ENCODE measurements at regions not wholly inside any gene's neighbourhood (a gene's known extent, or its start where the extent isn't known, plus 50 kb on each side); places are given as distances from the start of the nearest gene placed in this dataset.

GRCh38 chr1:194073833-194074232 is 887.4 kb upstream of the B3GALT2 start:
- FAIRE-seq: no peak
- no peaks in the 10 kb centered on the region for H3K4me1 ChIP-seq (ENCODE audit: control insufficient read depth in 2 of 3, insufficient read depth in 2 of 3, low read depth in 1 of 3, low read length in 3 of 3)
- intact Hi-C loops (cut with DNase I): no loop called here
- H3K9me3 ChIP-seq (ENCODE audit: control insufficient read depth in 2 of 3, insufficient read depth in 1 of 3, low read length in 3 of 3): no peaks in the 10 kb centered on the region
- H3K27ac ChIP-seq (ENCODE audit: low read depth in 2 of 2, low read length in 2 of 2): no peak overlapping the region
- no peak for DNase-seq
- no peaks in the 10 kb centered on the region for H3K27me3 ChIP-seq (ENCODE audit: control insufficient read depth, insufficient read depth, low read length)
- H3K36me3 ChIP-seq (ENCODE audit: control insufficient read depth in 2 of 3, insufficient read depth in 3 of 3, low read length in 3 of 3): no peaks in the 10 kb centered on the region
- TF ChIP-seq, protein P1, sequence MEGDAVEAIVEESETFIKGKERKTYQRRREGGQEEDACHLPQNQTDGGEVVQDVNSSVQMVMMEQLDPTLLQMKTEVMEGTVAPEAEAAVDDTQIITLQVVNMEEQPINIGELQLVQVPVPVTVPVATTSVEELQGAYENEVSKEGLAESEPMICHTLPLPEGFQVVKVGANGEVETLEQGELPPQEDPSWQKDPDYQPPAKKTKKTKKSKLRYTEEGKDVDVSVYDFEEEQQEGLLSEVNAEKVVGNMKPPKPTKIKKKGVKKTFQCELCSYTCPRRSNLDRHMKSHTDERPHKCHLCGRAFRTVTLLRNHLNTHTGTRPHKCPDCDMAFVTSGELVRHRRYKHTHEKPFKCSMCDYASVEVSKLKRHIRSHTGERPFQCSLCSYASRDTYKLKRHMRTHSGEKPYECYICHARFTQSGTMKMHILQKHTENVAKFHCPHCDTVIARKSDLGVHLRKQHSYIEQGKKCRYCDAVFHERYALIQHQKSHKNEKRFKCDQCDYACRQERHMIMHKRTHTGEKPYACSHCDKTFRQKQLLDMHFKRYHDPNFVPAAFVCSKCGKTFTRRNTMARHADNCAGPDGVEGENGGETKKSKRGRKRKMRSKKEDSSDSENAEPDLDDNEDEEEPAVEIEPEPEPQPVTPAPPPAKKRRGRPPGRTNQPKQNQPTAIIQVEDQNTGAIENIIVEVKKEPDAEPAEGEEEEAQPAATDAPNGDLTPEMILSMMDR (IDR thresholded peaks at IDR 0.05; ENCODE audit: borderline replicate concordance, extremely low read depth, insufficient read depth): no peak
- no peak overlapping the region for H3K9ac ChIP-seq (ENCODE audit: low read length in 3 of 3)
- H3K4me3 ChIP-seq (ENCODE audit: low read length in 3 of 3): no peak overlapping the region

GRCh38 chr1:194071205-194071604 is 884.8 kb upstream of the B3GALT2 start:
- DNase-seq (no peak), FAIRE-seq (no peak)
- H3K9ac ChIP-seq (ENCODE audit: low read length in 3 of 3): no peak overlapping the region
- intact Hi-C loops (cut with DNase I): no loop called here
- no peak overlapping the region for H3K4me3 ChIP-seq (ENCODE audit: low read length in 3 of 3)
- H3K9me3 ChIP-seq (ENCODE audit: control insufficient read depth in 2 of 3, insufficient read depth in 1 of 3, low read length in 3 of 3): no peaks in the 10 kb centered on the region
- no peaks in the 10 kb centered on the region for H3K4me1 ChIP-seq (ENCODE audit: control insufficient read depth in 2 of 3, insufficient read depth in 2 of 3, low read depth in 1 of 3, low read length in 3 of 3)
- H3K27me3 ChIP-seq (ENCODE audit: control insufficient read depth, insufficient read depth, low read length): no peaks in the 10 kb centered on the region
- TF ChIP-seq, protein P1 (IDR thresholded peaks at IDR 0.05; ENCODE audit: borderline replicate concordance, extremely low read depth, insufficient read depth): no peak
- H3K27ac ChIP-seq (ENCODE audit: low read depth in 2 of 2, low read length in 2 of 2): no peak overlapping the region
- H3K36me3 ChIP-seq (ENCODE audit: control insufficient read depth in 2 of 3, insufficient read depth in 3 of 3, low read length in 3 of 3): no peaks in the 10 kb centered on the region

- no peaks in the 10 kb centered on the region for H3K4me1 ChIP-seq (ENCODE audit: control insufficient read depth in 2 of 3, insufficient read depth in 2 of 3, low read depth in 1 of 3, low read length in 3 of 3)
- TF ChIP-seq, protein P1 (IDR thresholded peaks at IDR 0.05; ENCODE audit: borderline replicate concordance, extremely low read depth, insufficient read depth): no peak
- no peak for FAIRE-seq
- H3K9ac ChIP-seq (ENCODE audit: low read length in 3 of 3): no peak overlapping the region
- H3K27ac ChIP-seq (ENCODE audit: low read depth in 2 of 2, low read length in 2 of 2): no peak overlapping the region
- H3K9me3 ChIP-seq (ENCODE audit: control insufficient read depth in 2 of 3, insufficient read depth in 1 of 3, low read length in 3 of 3): no peaks in the 10 kb centered on the region
- DNase-seq: no peak
- intact Hi-C loops (cut with DNase I): no loop called here
- H3K36me3 ChIP-seq (ENCODE audit: control insufficient read depth in 2 of 3, insufficient read depth in 3 of 3, low read length in 3 of 3): no peaks in the 10 kb centered on the region
- no peak overlapping the region for H3K4me3 ChIP-seq (ENCODE audit: low read length in 3 of 3)
- no peaks in the 10 kb centered on the region for H3K27me3 ChIP-seq (ENCODE audit: control insufficient read depth, insufficient read depth, low read length)
Measured at GRCh38 chr1:194069831-194070218, 883.4 kb upstream of the B3GALT2 start.

GRCh38 chr1:194069168-194069830 is 882.9 kb upstream of the B3GALT2 start:
- H3K27me3 ChIP-seq (ENCODE audit: control insufficient read depth, insufficient read depth, low read length): no peaks in the 10 kb centered on the region
- no peak overlapping the region for H3K4me3 ChIP-seq (ENCODE audit: low read length in 3 of 3)
- FAIRE-seq (no peak), DNase-seq (no peak)
- no peaks in the 10 kb centered on the region for H3K4me1 ChIP-seq (ENCODE audit: control insufficient read depth in 2 of 3, insufficient read depth in 2 of 3, low read depth in 1 of 3, low read length in 3 of 3)
- no peak overlapping the region for H3K9ac ChIP-seq (ENCODE audit: low read length in 3 of 3)
- TF ChIP-seq, protein P1 (IDR thresholded peaks at IDR 0.05; ENCODE audit: borderline replicate concordance, extremely low read depth, insufficient read depth): no peak
- no peaks in the 10 kb centered on the region for H3K36me3 ChIP-seq (ENCODE audit: control insufficient read depth in 2 of 3, insufficient read depth in 3 of 3, low read length in 3 of 3)
- intact Hi-C loops (cut with DNase I): no loop called here
- no peak overlapping the region for H3K27ac ChIP-seq (ENCODE audit: low read depth in 2 of 2, low read length in 2 of 2)
- H3K9me3 ChIP-seq (ENCODE audit: control insufficient read depth in 2 of 3, insufficient read depth in 1 of 3, low read length in 3 of 3): no peaks in the 10 kb centered on the region

Measured in kidney (tissue), 13 donors.